Astrocyte (in vitro differentiated cells and primary cell): ENCODE measurements at regions not wholly inside any gene's neighbourhood (a gene's known extent, or its start where the extent isn't known, plus 50 kb on each side); places are given as distances from the start of the nearest gene placed in this dataset.
"Not testable (repeated sequence)": the region's sequence is repeated elsewhere in the genome, so short reads cannot be mapped to it uniquely, and the experiment has no call there.

Experiments
- EZH2 ChIP-seq: IDR thresholded peaks from 2 replicates; pipeline ENCODE4 v1.6.1; 2012; ENCODE audit warnings: mild to moderate bottlenecking, low read length, inconsistent platforms; ENCODE audit not compliant: insufficient read depth
- TF ChIP-seq, protein P1 (sequence below): IDR thresholded peaks from 2 replicates; pipeline ENCODE4 v1.5.1; 2011; ENCODE audit warnings: low read depth, mild to moderate bottlenecking, inconsistent platforms, low read length, moderate library complexity; ENCODE audit not compliant: insufficient read depth

DNA sequence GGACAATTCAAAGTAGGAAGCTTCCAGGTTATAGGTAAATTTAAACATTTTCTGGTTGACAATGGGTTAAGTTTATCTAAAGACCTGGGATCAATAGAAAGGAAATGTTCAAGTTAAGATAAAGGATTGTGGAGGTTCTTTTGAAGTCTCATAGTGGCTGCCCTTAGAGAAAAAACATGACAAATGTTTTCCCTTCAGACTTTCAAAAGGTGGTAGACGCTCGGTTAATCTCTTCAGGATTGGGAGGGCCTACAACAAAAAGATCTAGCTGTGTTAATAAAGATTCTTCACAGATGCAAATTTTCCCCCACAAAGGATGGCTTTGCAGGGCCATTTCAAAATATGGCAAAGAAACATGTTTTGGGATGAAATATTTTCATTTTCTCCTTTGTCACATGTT, 86.6 kb upstream of the FRMD4A start:
- TF ChIP-seq, protein P1, sequence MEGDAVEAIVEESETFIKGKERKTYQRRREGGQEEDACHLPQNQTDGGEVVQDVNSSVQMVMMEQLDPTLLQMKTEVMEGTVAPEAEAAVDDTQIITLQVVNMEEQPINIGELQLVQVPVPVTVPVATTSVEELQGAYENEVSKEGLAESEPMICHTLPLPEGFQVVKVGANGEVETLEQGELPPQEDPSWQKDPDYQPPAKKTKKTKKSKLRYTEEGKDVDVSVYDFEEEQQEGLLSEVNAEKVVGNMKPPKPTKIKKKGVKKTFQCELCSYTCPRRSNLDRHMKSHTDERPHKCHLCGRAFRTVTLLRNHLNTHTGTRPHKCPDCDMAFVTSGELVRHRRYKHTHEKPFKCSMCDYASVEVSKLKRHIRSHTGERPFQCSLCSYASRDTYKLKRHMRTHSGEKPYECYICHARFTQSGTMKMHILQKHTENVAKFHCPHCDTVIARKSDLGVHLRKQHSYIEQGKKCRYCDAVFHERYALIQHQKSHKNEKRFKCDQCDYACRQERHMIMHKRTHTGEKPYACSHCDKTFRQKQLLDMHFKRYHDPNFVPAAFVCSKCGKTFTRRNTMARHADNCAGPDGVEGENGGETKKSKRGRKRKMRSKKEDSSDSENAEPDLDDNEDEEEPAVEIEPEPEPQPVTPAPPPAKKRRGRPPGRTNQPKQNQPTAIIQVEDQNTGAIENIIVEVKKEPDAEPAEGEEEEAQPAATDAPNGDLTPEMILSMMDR, result not testable (repeated sequence)
- not testable (repeated sequence) for TF ChIP-seq EZH2
